B cell (primary cell): ENCODE measurements at regions not wholly inside any gene's neighbourhood (a gene's known extent, or its start where the extent isn't known, plus 50 kb on each side); places are given as distances from the start of the nearest gene placed in this dataset.

ENCODE experiments used
- ATAC-seq: fragments of 200-7000 bp; cut with Tn5 transposase; one replicate; pipeline ENCODE4 v1.10.0; 2021; ENCODE audit warnings: low read depth, mild to moderate bottlenecking, moderate number of reproducible peaks, moderate library complexity
- CTCF ChIA-PET: fragments of 350-600 bp; sonication (Branson Sonifier 250); formaldehyde crosslinking; loops from one replicate; lab custom pipeline; 2021; ENCODE audit warnings: antibody characterized with exemption, inconsistent platforms; lab: Charles Lee
- POLR2A ChIA-PET: fragments of 350-600 bp; sonication (Branson Sonifier 250); formaldehyde crosslinking; loops from one replicate; lab custom pipeline; 2021; ENCODE audit warnings: antibody characterized with exemption; lab: Charles Lee
- DNase-seq: peaks from one replicate; pipeline ENCODE4 v3.0.0; 2013
- H2AFZ ChIP-seq: 2 replicates; pipeline ENCODE4 v1.6.1; 2012; ENCODE audit warnings: mild to moderate bottlenecking, low read depth, low read length; ENCODE audit not compliant: insufficient read depth, poor library complexity, severe bottlenecking
- H3K27ac ChIP-seq, 2 donors: 1 replicate in 1 of 2; 2 replicates in 1 of 2; pipeline ENCODE4 v1.5.1; 2012 to 2013; ENCODE audit warnings: low read length in 2 of 2, mild to moderate bottlenecking in 2 of 2, moderate library complexity in 1 of 2
- H3K27me3 ChIP-seq, 4 experiments: fragments of 200-600 bp in 1 of 4; sonication (generic) in 1 of 4; replicated peaks in 1 of 4; 1 replicate in 2 of 4; 2 replicates in 2 of 4; pipeline versions ENCODE4 v1.6.1 to v1.7.0; 2013 to 2016; ENCODE audit warnings: low read length in 3 of 4, mild to moderate bottlenecking in 2 of 4, mixed read lengths in 1 of 4, moderate library complexity in 1 of 4; ENCODE audit not compliant: insufficient read depth in 4 of 4, control insufficient read depth in 3 of 4; ENCODE audit errors: control extremely low read depth in 1 of 4
- H3K36me3 ChIP-seq, 2 experiments: replicated peaks in 1 of 2; 1 replicate in 1 of 2; 2 replicates in 1 of 2; pipeline versions ENCODE4 v1.6.1 to v1.7.1; 2013; ENCODE audit warnings: low read length in 1 of 2; ENCODE audit not compliant: insufficient read depth in 2 of 2, control insufficient read depth in 1 of 2; ENCODE audit errors: control extremely low read depth in 1 of 2, extremely low read depth in 1 of 2
- H3K4me1 ChIP-seq, 2 donors: fragments of 200-600 bp in 1 of 2; sonication (generic) in 1 of 2; 1 replicate in 1 of 2; 2 replicates in 1 of 2; pipeline versions ENCODE4 v1.5.1 to v1.6.1; 2013 to 2017; ENCODE audit warnings: low read length in 2 of 2; ENCODE audit not compliant: control insufficient read depth in 2 of 2, insufficient read depth in 2 of 2
- H3K4me2 ChIP-seq: replicated peaks from 2 replicates; pipeline ENCODE3; 2012; ENCODE audit warnings: mild to moderate bottlenecking, low read depth, low read length; ENCODE audit not compliant: poor library complexity, severe bottlenecking
- H3K4me3 ChIP-seq, 5 experiments: fragments of 200-600 bp in 1 of 5; sonication (generic) in 1 of 5; 1 replicate in 3 of 5; 2 replicates in 2 of 5; pipeline versions ENCODE4 v1.5.1 to v1.7.0; 2011 to 2016; ENCODE audit warnings: low read length in 4 of 5, mild to moderate bottlenecking in 4 of 5, low read depth in 2 of 5, control low read depth in 1 of 5, moderate library complexity in 1 of 5; ENCODE audit not compliant: insufficient read depth in 1 of 5; ENCODE audit errors: control extremely low read depth in 1 of 5, extremely low read depth in 1 of 5
- H3K79me2 ChIP-seq: fragments of 200-600 bp; sonication (generic); one replicate; pipeline ENCODE4 v1.6.0; 2016; ENCODE audit warnings: low read length; ENCODE audit not compliant: control insufficient read depth, insufficient read depth
- H3K9ac ChIP-seq: fragments of 200-600 bp; sonication (generic); 2 replicates; pipeline ENCODE4 v1.6.1; 2017; ENCODE audit warnings: mild to moderate bottlenecking, low read length, moderate library complexity
- H3K9me3 ChIP-seq, 3 donors: one replicate each; pipeline versions ENCODE4 v1.6.1 to v1.7.1; 2013; ENCODE audit warnings: low read length in 2 of 3; ENCODE audit not compliant: control insufficient read depth in 2 of 3, insufficient read depth in 1 of 3; ENCODE audit errors: control extremely low read depth in 1 of 3
- H4K20me1 ChIP-seq: 2 replicates; pipeline ENCODE4 v1.6.0; 2012; ENCODE audit warnings: mild to moderate bottlenecking, low read length; ENCODE audit not compliant: insufficient read depth, control insufficient read depth, poor library complexity, severe bottlenecking
- H3K27ac Mint-ChIP-seq: one replicate; pipeline ENCODE4 v1.8.0; 2021; ENCODE audit warnings: mixed read lengths
- H3K27me3 Mint-ChIP-seq: one replicate; pipeline ENCODE4 v1.8.0; 2021; ENCODE audit warnings: mixed read lengths
- H3K4me1 Mint-ChIP-seq: one replicate; pipeline ENCODE4 v1.8.0; 2021; ENCODE audit warnings: mixed read lengths
- H3K4me3 Mint-ChIP-seq: one replicate; pipeline ENCODE4 v1.8.0; 2021; ENCODE audit warnings: mixed read lengths
- H3K9me3 Mint-ChIP-seq: one replicate; pipeline ENCODE4 v1.8.0; 2022; ENCODE audit warnings: mixed read lengths; ENCODE audit not compliant: insufficient read depth
- CTCF ChIP-seq: fragments of 200-600 bp; IDR thresholded peaks from one replicate; pipeline ENCODE4 v1.8.0; 2022; ENCODE audit warnings: antibody characterized with exemption, mild to moderate bottlenecking
- EZH2 ChIP-seq: IDR thresholded peaks from 2 replicates; pipeline ENCODE4 v1.6.1; 2012; ENCODE audit warnings: borderline replicate concordance, low read depth, mild to moderate bottlenecking, moderate library complexity, low read length; ENCODE audit not compliant: insufficient read depth, poor library complexity, severe bottlenecking
- WGBS: methylation state at CpG from one replicate; pipeline ENCODE4 v1.1.5; 2013; ENCODE audit warnings: missing lambda C conversion rate; ENCODE audit not compliant: insufficient coverage; 5-methylcytosine and 5-hydroxymethylcytosine counted together
- intact Hi-C: fragments of 100-400 bp; cut with micrococcal nuclease; formaldehyde crosslinking; loops from one replicate; pipeline ENCODE4 v1.10.0; 2022

- 100% methylated on average over 2 of the region's 5 CpGs for WGBS
- Histone ChIP-seq H3K9ac (no peak overlapping the region), H3K9me3 (peaks cover 0 to 5% (median 0%) of the 10 kb centered on the region in 3 donors), H3K4me3 (no peak overlapping the region), H3K79me2 (no peaks in the 10 kb centered on the region), H4K20me1 (no peaks in the 10 kb centered on the region), H3K4me2 (no peak overlapping the region), H2AFZ (no peak overlapping the region), H3K27ac (no peak overlapping the region), H3K36me3 (no peaks in the 10 kb centered on the region), H3K4me1 (no peaks in the 10 kb centered on the region), H3K27me3 (no peaks in the 10 kb centered on the region)
- DNase-seq = no peak
- TF ChIP-seq CTCF (no peak), EZH2 (no peak)
- no peak overlapping the region for H3K4me3 Mint-ChIP-seq
- intact Hi-C loops = no loop called here
- ChIA-PET CTCF (no interaction called here), POLR2A (no interaction called here)
- H3K9me3 Mint-ChIP-seq = peaks cover 6% of the 10 kb centered on the region
- no peaks in the 10 kb centered on the region for H3K4me1 Mint-ChIP-seq
- peaks cover 4% of the 10 kb centered on the region for H3K27me3 Mint-ChIP-seq
- H3K27ac Mint-ChIP-seq = no peak overlapping the region
- no peak for ATAC-seq
Observed at GRCh38 chr1:67991546-67991945, 58.9 kb downstream of the DIRAS3 start.

GRCh38 chr1:67988066-67988465 lies 62.4 kb downstream of the DIRAS3 start:
- H3K27me3 Mint-ChIP-seq = peaks cover 4% of the 10 kb centered on the region
- Histone ChIP-seq H3K27ac (no peak overlapping the region), H3K4me3 (no peak overlapping the region), H3K79me2 (no peaks in the 10 kb centered on the region), H3K4me1 (no peaks in the 10 kb centered on the region), H3K4me2 (no peak overlapping the region), H4K20me1 (no peaks in the 10 kb centered on the region), H3K36me3 (no peaks in the 10 kb centered on the region), H3K9me3 (no peaks in the 10 kb centered on the region), H3K27me3 (no peaks in the 10 kb centered on the region), H3K9ac (no peak overlapping the region), H2AFZ (no peak overlapping the region)
- DNase-seq (no peak), ATAC-seq (no peak)
- ChIA-PET CTCF (no interaction called here), POLR2A (no interaction called here)
- H3K4me3 Mint-ChIP-seq = no peak overlapping the region
- H3K9me3 Mint-ChIP-seq = peaks cover 4% of the 10 kb centered on the region
- H3K4me1 Mint-ChIP-seq = no peaks in the 10 kb centered on the region
- intact Hi-C loops = no loop called here
- H3K27ac Mint-ChIP-seq = no peak overlapping the region
- TF ChIP-seq EZH2 (no peak), CTCF (no peak)
- WGBS = 77% methylated on average over 3 of the region's 5 CpGs
